OCI-LY3 (cell line): ENCODE measurements at regions not wholly inside any gene's neighbourhood (a gene's known extent, or its start where the extent isn't known, plus 50 kb on each side); places are given as distances from the start of the nearest gene placed in this dataset.

Source experiments
- H2AFZ ChIP-seq: fragments of 200-600, 300-600 bp; shearing (Covaris generic); 2 replicates; pipeline ENCODE4 v1.6.0; 2014; ENCODE audit warnings: antibody characterized with exemption, low read depth, low read length
- H3K27ac ChIP-seq: fragments of 200-600, 300-600 bp; sonication (generic); 2 replicates; pipeline ENCODE4 v1.5.1; 2014; ENCODE audit warnings: mild to moderate bottlenecking, low read length, moderate library complexity, mixed read lengths
- H3K27me3 ChIP-seq: fragments of 200-600, 300-600 bp; sonication (generic); 2 replicates; pipeline ENCODE4 v1.6.1; 2014; ENCODE audit warnings: low read depth, low read length, mixed read lengths
- H3K36me3 ChIP-seq: fragments of 200-600, 300-600 bp; sonication (generic); replicated peaks from 2 replicates; pipeline ENCODE3; 2014; ENCODE audit warnings: low read depth, low read length, mixed read lengths
- H3K4me1 ChIP-seq: fragments of 300-600, 200-600 bp; sonication (generic); 2 replicates; pipeline ENCODE4 v1.6.1; 2014; ENCODE audit warnings: low read length, mixed read lengths
- H3K4me2 ChIP-seq: fragments of 200-600, 300-600 bp; sonication (generic); 2 replicates; pipeline ENCODE4 v1.6.1; 2014; ENCODE audit warnings: low read length, mixed read lengths
- H3K4me3 ChIP-seq: fragments of 300-600, 200-600 bp; sonication (generic); 2 replicates; pipeline ENCODE4 v1.5.1; 2014; ENCODE audit warnings: antibody characterized with exemption, mild to moderate bottlenecking, low read length, moderate library complexity
- H3K79me2 ChIP-seq: fragments of 300-600, 200-600 bp; shearing (Covaris generic); 2 replicates; pipeline ENCODE4 v1.6.1; 2014; ENCODE audit warnings: mild to moderate bottlenecking, low read length, mixed read lengths
- H3K9ac ChIP-seq: fragments of 300-600, 200-600 bp; shearing (Covaris generic); 2 replicates; pipeline ENCODE4 v1.6.0; 2014; ENCODE audit warnings: mild to moderate bottlenecking, low read length, moderate library complexity
- H3K9me3 ChIP-seq: fragments of 200-600, 300-600 bp; shearing (Covaris generic); 2 replicates; pipeline ENCODE4 v1.6.1; 2014; ENCODE audit warnings: low read length, mixed read lengths; ENCODE audit not compliant: insufficient read depth
- H4K20me1 ChIP-seq: fragments of 200-600, 300-600 bp; sonication (generic); 2 replicates; pipeline ENCODE4 v1.6.1; 2016; ENCODE audit warnings: low read length, mixed read lengths; ENCODE audit not compliant: insufficient read depth
- EZH2phosphoT487 ChIP-seq: fragments of 200-600 bp; shearing (Covaris generic); IDR thresholded peaks from 2 replicates; pipeline ENCODE4 v1.6.1; 2018; ENCODE audit warnings: antibody characterized with exemption, mixed run types, low read depth
- TF ChIP-seq, protein P1 (sequence below): fragments of 200-600, 300-600 bp; sonication (generic); IDR thresholded peaks from 2 replicates; pipeline ENCODE4 v1.5.1; 2014; ENCODE audit warnings: antibody characterized with exemption, low read length, low read depth

DNA sequence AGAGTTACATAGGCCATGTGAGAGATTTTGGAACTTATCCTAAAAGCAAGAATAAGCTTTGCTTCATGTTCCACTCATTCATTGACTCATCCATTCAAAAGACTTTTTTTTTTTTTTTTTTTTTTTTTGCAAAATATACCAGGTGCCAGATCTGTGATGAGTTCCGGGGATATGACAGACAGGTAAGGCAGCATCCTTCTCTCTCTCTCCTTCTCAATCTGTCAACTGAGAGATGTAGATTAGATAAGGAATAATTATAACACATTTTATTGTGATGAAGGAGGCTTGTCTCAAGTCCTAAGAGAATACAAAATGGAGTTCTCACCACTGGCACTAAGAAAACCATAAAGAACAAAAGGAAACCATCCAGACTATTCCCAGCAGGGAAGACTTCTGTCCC, 190.2 kb upstream of the CPEB2 start:
- Histone ChIP-seq H2AFZ (no peak overlapping the region), H3K9me3 (peaks cover 6% of the 10 kb centered on the region; the same call in 1 of the 2 replicates), H3K27ac (no peak overlapping the region), H3K9ac (no peak overlapping the region), H3K27me3 (no peaks in the 10 kb centered on the region), H3K36me3 (no peaks in the 10 kb centered on the region), H4K20me1 (no peaks in the 10 kb centered on the region), H3K4me2 (no peak overlapping the region), H3K4me1 (no peaks in the 10 kb centered on the region), H3K79me2 (no peaks in the 10 kb centered on the region), H3K4me3 (no peak overlapping the region)
- TF ChIP-seq EZH2phosphoT487: no peak
- TF ChIP-seq, protein P1, sequence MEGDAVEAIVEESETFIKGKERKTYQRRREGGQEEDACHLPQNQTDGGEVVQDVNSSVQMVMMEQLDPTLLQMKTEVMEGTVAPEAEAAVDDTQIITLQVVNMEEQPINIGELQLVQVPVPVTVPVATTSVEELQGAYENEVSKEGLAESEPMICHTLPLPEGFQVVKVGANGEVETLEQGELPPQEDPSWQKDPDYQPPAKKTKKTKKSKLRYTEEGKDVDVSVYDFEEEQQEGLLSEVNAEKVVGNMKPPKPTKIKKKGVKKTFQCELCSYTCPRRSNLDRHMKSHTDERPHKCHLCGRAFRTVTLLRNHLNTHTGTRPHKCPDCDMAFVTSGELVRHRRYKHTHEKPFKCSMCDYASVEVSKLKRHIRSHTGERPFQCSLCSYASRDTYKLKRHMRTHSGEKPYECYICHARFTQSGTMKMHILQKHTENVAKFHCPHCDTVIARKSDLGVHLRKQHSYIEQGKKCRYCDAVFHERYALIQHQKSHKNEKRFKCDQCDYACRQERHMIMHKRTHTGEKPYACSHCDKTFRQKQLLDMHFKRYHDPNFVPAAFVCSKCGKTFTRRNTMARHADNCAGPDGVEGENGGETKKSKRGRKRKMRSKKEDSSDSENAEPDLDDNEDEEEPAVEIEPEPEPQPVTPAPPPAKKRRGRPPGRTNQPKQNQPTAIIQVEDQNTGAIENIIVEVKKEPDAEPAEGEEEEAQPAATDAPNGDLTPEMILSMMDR: no peak

DNA sequence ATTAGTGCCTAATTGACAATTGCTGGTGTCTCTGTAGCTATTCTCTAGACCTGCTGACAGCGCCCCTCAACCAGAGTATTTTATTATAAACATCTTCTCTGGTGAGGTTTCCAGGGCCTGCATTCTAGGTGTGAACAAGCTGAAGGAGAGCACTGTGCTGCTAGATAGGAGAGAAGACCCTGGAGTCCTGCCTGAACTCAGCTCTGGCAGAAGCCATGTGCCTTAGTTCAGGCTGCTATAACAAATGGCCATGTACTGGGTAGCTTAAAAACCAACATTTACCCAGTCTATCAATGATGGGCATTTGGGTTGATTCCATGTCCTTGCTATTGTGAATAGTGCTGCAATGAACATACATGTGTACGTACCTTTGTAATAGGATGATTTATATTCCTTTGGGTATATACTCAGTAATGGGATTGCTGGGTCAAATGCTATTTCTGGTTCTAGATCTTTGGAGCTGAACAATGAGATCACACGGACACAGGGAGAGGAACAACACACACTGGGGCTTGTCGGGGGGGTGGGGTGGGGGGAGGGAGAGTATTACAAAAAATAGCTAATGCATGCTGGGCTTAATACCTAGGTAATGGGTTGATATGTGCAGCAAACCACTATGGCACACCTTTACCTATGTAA, 185.5 kb upstream of the CPEB2 start:
- H3K27ac ChIP-seq: no peak overlapping the region
- H3K4me1 ChIP-seq: no peaks in the 10 kb centered on the region
- H3K27me3 ChIP-seq: no peaks in the 10 kb centered on the region
- no peak overlapping the region for H3K4me3 ChIP-seq
- no peaks in the 10 kb centered on the region for H4K20me1 ChIP-seq
- no peaks in the 10 kb centered on the region for H3K79me2 ChIP-seq
- H3K4me2 ChIP-seq: no peak overlapping the region
- TF ChIP-seq, protein P1: no peak
- TF ChIP-seq EZH2phosphoT487: no peak
- no peaks in the 10 kb centered on the region for H3K36me3 ChIP-seq
- no peak overlapping the region for H3K9ac ChIP-seq
- no peaks in the 10 kb centered on the region for H3K9me3 ChIP-seq
- H2AFZ ChIP-seq: no peak overlapping the region

DNA sequence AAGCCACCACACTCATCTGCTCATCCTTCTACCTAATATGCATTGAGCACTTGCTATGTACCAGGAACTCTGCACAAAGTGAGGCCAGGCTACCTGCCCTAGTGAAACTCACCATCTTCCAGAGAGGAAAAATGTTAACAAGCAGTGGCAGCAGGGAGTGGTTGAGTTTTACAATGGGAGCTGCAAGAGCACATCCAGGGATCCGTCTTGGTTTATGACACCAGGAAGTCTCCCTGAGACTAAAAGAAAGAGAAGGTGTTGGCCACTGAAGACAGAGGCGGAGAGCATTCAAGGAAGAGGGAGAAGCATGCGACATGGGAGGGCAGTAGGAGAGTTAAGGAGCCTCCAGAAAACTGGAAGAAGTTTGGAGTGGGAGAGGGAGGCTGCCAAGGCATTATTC, 178.1 kb upstream of the CPEB2 start:
- H3K9me3 ChIP-seq: no peaks in the 10 kb centered on the region
- H2AFZ ChIP-seq: no peak overlapping the region
- TF ChIP-seq, protein P1: no peak
- TF ChIP-seq EZH2phosphoT487: no peak
- no peaks in the 10 kb centered on the region for H3K27me3 ChIP-seq
- no peak overlapping the region for H3K27ac ChIP-seq
- no peak overlapping the region for H3K4me2 ChIP-seq
- H3K36me3 ChIP-seq: no peaks in the 10 kb centered on the region
- H3K79me2 ChIP-seq: no peaks in the 10 kb centered on the region
- no peak overlapping the region for H3K4me3 ChIP-seq
- no peak overlapping the region for H3K9ac ChIP-seq
- no peaks in the 10 kb centered on the region for H3K4me1 ChIP-seq
- no peaks in the 10 kb centered on the region for H4K20me1 ChIP-seq

DNA sequence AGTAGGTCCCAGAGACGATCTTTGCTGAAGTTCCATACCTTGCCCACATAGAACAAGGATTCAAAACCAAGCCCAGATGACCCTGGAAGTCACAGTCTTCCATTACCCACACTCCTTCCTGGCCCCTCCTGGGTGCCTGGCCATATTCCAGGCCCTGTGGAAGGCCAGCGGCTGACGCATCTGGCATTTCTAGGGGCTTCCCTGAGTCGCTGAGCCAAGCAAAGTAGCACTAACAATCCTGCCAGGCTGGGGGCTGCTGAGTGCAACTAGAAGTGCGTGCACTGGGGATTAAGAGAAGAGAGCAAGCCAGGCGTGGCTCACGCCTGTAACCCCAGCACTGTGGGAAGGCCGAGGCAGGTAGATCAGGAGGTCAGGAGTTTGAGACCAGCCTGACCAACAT, 175.2 kb upstream of the CPEB2 start:
- H2AFZ ChIP-seq: no peak overlapping the region
- no peaks in the 10 kb centered on the region for H3K36me3 ChIP-seq
- H3K9ac ChIP-seq: no peak overlapping the region
- H3K79me2 ChIP-seq: no peaks in the 10 kb centered on the region
- no peaks in the 10 kb centered on the region for H3K27me3 ChIP-seq
- no peak overlapping the region for H3K4me2 ChIP-seq
- no peaks in the 10 kb centered on the region for H3K4me1 ChIP-seq
- H3K27ac ChIP-seq: no peak overlapping the region
- H3K9me3 ChIP-seq: no peaks in the 10 kb centered on the region
- no peak for TF ChIP-seq EZH2phosphoT487
- TF ChIP-seq, protein P1: no peak
- no peaks in the 10 kb centered on the region for H4K20me1 ChIP-seq
- H3K4me3 ChIP-seq: no peak overlapping the region
